ENCODE measurements at regions not wholly inside any gene's neighbourhood (a gene's known extent, or its start where the extent isn't known, plus 50 kb on each side); places are given as distances from the start of the nearest gene placed in this dataset.

DNA sequence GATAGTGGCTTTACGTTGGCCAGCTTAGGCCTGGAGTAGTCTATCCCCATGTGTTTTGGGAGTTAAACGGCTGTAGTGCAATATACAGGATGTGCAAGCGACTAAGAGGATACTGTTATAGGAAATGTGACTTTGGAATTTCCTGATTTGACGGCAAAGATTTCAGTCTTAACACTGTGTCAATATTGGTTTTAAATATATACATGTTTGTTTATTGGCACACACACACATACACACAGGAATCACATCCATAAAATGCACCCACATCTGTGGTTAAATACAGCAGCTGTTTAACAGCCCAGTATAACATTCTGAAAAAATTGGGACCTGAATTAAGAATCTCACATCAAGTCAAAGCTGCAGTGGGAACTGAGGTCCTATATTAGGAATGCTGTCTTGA, 347.1 kb downstream of the TXNL1 start:
- Histone ChIP-seq H3K4me3 (no peak overlapping the region), H3K27ac (no peak overlapping the region)
- TF ChIP-seq, protein P1, sequence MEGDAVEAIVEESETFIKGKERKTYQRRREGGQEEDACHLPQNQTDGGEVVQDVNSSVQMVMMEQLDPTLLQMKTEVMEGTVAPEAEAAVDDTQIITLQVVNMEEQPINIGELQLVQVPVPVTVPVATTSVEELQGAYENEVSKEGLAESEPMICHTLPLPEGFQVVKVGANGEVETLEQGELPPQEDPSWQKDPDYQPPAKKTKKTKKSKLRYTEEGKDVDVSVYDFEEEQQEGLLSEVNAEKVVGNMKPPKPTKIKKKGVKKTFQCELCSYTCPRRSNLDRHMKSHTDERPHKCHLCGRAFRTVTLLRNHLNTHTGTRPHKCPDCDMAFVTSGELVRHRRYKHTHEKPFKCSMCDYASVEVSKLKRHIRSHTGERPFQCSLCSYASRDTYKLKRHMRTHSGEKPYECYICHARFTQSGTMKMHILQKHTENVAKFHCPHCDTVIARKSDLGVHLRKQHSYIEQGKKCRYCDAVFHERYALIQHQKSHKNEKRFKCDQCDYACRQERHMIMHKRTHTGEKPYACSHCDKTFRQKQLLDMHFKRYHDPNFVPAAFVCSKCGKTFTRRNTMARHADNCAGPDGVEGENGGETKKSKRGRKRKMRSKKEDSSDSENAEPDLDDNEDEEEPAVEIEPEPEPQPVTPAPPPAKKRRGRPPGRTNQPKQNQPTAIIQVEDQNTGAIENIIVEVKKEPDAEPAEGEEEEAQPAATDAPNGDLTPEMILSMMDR (IDR thresholded peaks at IDR 0.05): no peak
- DNase-seq (ENCODE audit: low spot score): no peak

DNA sequence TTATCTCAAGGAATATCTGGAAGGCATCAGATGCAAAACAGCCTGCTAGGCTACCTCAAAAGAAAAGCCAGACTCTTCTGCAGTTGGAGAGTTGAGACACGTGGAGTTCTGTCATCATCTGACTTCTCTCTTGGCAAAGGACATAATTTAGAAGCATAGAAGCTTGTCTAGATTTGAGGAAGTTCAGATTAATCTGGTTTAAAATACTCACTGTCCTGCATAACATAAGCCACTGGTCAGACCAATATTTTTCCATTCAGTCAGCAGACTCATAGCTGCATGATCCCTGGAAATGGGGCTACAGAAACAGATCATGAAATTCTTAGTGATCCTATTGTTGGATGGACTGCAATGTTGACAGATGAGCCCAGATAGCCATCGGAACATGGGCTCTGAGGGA, 349.0 kb downstream of the TXNL1 start:
- no peak overlapping the region for H3K27ac ChIP-seq
- TF ChIP-seq, protein P1 (IDR thresholded peaks at IDR 0.05): no peak
- H3K4me3 ChIP-seq: no peak overlapping the region
- DNase-seq (ENCODE audit: low spot score): no peak

DNA sequence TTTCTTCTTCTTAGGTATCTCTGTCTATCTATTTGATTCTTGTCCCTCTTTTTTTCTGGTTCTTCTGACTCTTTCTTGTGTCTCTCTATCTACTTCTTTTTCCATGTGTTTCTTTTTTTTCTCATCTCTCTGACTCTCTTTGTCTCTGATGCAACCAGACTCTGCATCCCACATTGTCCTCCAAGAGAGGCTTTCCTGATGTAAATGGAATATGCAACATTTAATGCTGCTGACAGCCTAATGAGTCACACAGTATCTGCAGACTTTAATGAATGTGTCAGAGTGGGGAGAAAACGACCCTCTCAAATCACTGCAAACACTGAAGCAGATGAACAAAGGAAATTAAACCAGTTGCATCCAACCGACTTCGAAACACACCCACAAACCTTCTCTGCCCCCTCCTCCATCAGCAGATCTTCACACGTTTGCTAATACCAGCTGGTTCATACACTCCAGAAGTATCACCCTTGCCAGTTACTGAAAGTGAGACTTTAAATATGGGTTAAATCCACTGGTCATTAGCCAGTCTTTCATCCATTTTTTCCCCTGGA, 351.5 kb downstream of the TXNL1 start:
- Histone ChIP-seq H3K27ac (no peak overlapping the region), H3K4me3 (no peak overlapping the region)
- no peak for DNase-seq (ENCODE audit: low spot score)
- TF ChIP-seq, protein P1 (IDR thresholded peaks at IDR 0.05): no peak

DNA sequence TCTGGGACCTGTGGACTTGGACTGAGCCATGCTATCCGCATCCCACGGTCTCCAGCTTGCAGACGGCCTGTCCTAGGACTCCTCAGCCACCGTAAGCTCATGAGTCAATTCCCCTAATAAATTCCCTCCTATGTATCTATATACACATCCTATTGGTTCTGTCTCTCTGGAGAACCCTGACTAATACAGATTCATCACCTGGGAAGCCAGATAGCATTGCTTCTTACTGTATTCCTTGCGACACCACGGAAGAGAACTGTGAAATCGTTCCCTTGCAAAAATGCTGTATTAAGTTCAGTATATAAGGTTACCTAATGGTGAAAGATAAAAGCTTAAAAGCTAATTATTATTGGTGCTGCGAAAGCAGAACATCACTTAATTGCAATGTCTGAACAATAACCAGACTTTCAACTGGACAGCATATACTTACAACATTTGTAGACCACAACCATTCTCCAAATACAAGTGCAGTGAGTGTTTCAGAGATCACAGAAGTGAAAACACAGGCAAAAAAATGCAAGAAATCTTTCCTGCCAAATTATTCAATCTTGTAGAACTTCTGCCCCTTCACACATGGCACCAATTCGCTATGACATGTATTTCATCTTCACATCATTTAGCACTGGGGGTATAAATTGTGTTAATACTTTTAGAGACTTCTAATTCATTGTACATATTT, 352.9 kb downstream of the TXNL1 start:
- Histone ChIP-seq H3K4me3 (no peak overlapping the region), H3K27ac (no peak overlapping the region)
- TF ChIP-seq, protein P1 (IDR thresholded peaks at IDR 0.05): no peak
- DNase-seq (ENCODE audit: low spot score): no peak

DNA sequence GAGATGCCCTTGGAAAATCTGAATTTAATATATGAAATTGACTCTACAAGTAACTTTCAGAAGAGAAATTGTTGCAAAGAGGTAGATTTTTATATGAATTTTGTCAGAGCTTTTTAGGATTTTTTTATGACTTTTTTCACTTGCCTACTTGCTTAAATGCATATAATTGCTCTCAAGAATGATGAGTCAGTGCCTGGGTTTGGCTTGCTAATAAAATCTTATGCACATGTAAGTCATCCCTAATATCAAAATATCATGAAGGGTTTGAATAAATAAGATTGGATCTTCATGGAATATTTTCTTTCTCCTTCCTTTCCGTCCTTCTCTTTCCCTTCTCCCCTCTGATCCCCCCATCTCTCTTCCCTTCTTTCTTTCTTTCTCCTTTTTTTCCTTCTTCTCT, 354.1 kb downstream of the TXNL1 start:
- Histone ChIP-seq H3K27ac (no peak overlapping the region), H3K4me3 (no peak overlapping the region)
- DNase-seq (ENCODE audit: low spot score): no peak
- TF ChIP-seq, protein P1 (IDR thresholded peaks at IDR 0.05): no peak

DNA sequence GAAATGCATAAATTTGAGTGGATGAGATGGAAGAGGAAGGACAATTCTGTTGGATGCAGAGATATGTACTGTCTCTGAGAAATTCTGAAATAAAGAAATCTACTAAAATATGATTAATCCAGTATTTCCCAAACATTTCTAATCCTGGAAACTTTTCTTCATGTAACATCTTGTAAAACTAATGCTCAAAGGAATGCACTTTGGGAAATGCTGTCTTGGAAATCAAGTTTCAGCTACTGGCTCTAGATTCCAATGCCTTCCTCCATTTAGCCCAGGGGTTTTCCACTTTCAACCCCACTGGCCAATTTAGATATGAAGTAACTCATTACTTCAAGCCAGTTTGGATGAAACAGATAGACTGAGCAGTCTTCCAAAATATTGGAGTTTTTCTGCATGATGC, 355.1 kb downstream of the TXNL1 start:
- Histone ChIP-seq H3K4me3 (no peak overlapping the region), H3K27ac (no peak overlapping the region)
- TF ChIP-seq, protein P1 (IDR thresholded peaks at IDR 0.05): no peak
- no peak for DNase-seq (ENCODE audit: low spot score)
